NB4 (cell line): ENCODE measurements at regions not wholly inside any gene's neighbourhood (a gene's known extent, or its start where the extent isn't known, plus 50 kb on each side); places are given as distances from the start of the nearest gene placed in this dataset.
A peak's percentile ranks its signal among the peaks of the same experiment; 100 is the strongest.

Experiments
- DNase-seq: peaks from one replicate; pipeline ENCODE4 v3.0.0; 2010; ENCODE audit warnings: low read depth
- H3K4me3 ChIP-seq: one replicate; pipeline ENCODE4 v1.5.1; 2011; ENCODE audit warnings: mild to moderate bottlenecking, low read depth, low read length, moderate library complexity
- MYC ChIP-seq: IDR thresholded peaks from 2 replicates; pipeline ENCODE4 v1.6.1; 2011; ENCODE audit warnings: low read depth, low read length
- POLR2A ChIP-seq: IDR thresholded peaks from 2 replicates; pipeline ENCODE4 v1.6.1; 2011; ENCODE audit warnings: mild to moderate bottlenecking; ENCODE audit not compliant: insufficient read length; ENCODE audit errors: extremely low read depth
- TF ChIP-seq, protein P1 (sequence below): IDR thresholded peaks from one replicate; pipeline ENCODE4 v1.5.1; 2012; ENCODE audit warnings: low read depth, low read length
- TF ChIP-seq, protein P2 (sequence below): IDR thresholded peaks from 2 replicates; pipeline ENCODE4 v1.6.1; 2011; ENCODE audit warnings: low read depth, low read length

DNA sequence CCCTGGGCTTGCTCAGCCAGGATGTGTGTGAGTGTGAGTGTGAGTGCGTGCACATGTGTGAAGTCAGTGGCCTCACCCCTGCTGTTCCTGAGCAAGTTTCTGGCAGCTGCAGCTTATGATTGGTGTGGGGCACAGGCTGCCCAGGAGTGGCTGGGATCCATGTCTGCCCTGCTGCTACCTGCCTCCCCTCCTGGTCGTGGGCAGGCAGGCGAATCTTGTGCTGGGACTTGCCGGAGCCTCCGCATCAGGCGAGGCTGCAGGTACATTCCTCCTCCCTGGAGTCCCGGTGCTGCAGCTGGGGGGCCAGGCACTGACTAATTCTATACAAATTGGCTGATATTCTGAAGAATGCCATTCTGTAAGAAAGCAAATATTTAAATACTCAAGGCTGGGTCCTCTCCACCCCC lies 85.6 kb upstream of the WNT4 start:
- DNase-seq: no peak
- no peak overlapping the region for H3K4me3 ChIP-seq
- TF ChIP-seq POLR2A: no peak
- TF ChIP-seq, protein P1, sequence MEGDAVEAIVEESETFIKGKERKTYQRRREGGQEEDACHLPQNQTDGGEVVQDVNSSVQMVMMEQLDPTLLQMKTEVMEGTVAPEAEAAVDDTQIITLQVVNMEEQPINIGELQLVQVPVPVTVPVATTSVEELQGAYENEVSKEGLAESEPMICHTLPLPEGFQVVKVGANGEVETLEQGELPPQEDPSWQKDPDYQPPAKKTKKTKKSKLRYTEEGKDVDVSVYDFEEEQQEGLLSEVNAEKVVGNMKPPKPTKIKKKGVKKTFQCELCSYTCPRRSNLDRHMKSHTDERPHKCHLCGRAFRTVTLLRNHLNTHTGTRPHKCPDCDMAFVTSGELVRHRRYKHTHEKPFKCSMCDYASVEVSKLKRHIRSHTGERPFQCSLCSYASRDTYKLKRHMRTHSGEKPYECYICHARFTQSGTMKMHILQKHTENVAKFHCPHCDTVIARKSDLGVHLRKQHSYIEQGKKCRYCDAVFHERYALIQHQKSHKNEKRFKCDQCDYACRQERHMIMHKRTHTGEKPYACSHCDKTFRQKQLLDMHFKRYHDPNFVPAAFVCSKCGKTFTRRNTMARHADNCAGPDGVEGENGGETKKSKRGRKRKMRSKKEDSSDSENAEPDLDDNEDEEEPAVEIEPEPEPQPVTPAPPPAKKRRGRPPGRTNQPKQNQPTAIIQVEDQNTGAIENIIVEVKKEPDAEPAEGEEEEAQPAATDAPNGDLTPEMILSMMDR: no peak
- no peak for TF ChIP-seq MYC
- TF ChIP-seq, protein P2, sequence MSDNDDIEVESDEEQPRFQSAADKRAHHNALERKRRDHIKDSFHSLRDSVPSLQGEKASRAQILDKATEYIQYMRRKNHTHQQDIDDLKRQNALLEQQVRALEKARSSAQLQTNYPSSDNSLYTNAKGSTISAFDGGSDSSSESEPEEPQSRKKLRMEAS: no peak

DNA sequence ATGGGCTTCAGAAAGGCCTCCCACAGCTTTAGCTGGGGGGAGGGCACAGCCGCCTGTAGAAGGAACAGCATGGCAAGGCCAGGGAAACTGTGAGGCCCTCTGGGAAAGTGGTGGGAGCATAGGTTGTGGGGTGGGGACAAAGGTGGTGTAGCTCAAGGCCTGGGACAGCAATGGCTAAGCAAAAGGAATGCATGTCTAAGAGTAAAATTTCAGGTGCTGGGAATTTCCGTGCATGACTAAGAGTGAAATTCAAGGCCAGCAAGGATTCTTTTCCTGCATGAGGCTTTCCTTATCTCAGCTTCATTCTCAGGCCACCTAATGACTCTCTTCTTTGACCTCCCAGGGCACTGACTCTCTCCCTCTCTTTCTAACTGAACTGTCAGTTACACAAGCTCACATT lies 86.5 kb upstream of the WNT4 start:
- no peak for DNase-seq
- TF ChIP-seq, protein P1: no peak
- H3K4me3 ChIP-seq: no peak overlapping the region

DNA sequence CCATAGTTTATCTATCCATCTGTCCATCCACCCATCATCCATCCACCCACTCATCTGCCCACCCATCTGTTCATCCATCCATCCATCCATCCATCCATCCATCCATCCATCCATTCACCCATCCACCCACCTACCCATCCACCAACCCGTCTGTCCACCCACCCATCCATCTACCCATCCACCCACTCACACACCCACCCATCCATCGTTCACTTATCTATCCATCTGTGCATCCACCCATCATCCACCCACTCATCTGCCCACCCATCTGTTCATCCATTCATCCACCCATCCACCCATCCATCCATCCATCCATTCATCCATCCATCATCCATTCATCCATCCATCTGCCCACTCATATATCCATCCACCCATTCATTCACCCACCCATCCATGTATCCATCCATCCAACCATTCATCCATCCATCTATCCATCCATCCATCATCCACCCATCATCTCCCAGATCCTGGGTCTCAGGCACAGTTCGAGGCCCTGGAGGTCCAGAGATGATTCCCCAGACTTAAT lies 88.2 kb upstream of the WNT4 start:
- DNase-seq: no peak
- H3K4me3 ChIP-seq: no peak overlapping the region

DNA sequence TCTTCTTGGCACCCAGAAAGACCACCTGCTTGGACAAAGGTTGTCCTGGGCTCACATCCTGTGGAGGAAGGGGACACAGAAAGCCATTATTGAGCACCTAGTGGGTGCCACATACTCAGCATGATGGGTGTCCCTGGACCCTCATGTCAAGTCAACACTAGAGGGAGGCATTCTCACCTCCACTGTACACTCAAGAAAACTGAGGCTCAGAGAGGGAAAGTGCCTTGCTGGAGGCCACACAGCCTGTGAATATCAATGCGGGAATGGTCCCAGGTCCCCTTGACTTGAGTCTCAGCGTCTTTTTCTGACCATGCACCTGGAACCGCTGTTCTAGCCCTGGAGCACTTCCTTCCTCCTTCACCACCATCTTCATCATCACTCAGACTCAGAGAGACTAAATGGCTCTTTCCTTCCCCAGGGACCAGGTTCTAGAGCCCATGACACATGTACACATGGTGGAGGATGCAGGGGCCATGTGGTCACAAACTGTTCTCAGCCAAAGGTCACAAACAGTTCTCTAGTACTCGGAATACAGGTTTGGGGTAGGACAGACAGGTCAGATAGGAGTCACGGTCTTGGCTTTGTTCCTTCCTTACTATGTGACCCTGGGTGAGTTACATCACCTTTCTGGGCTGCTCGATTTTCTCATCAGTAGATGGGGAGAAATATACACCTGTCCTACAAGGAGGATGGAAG lies 89.2 kb upstream of the WNT4 start:
- no peak for DNase-seq
- TF ChIP-seq POLR2A (no peak), MYC (no peak)
- TF ChIP-seq, protein P1: peak; percentile 26
- TF ChIP-seq, protein P2: no peak
- no peak overlapping the region for H3K4me3 ChIP-seq

More for the DNA sequence above, 88.2 kb upstream of the WNT4 start:
- TF ChIP-seq, protein P1: no peak
- no peak for TF ChIP-seq POLR2A
- TF ChIP-seq MYC: no peak
- TF ChIP-seq, protein P2: no peak

DNA sequence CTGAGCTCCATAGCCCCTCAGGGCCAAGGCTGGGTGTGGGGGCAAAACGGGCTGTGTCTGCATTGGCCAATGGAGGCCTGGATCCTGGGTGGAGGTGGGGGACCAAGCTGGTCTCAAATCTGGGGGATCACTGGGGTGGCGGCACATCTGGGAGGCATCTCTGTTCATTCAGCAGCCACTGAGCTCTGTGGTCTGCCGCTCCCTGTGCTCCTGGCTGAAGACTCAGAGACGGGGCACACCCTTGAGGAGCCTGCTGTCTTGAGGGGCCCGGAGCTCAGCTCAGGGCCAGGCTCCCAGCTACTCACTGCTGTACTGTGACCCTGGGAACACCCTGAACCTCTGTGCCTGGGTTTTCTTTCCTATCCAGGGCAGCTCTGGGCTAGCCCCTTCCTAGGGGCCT lies 90.3 kb upstream of the WNT4 start:
- DNase-seq: no peak
- TF ChIP-seq MYC (no peak), POLR2A (no peak)
- TF ChIP-seq, protein P2: no peak
- TF ChIP-seq, protein P1: no peak
- H3K4me3 ChIP-seq: no peak overlapping the region
